GM10266 (cell line): ENCODE measurements at regions not wholly inside any gene's neighbourhood (a gene's known extent, or its start where the extent isn't known, plus 50 kb on each side); places are given as distances from the start of the nearest gene placed in this dataset.
"Not testable (repeated sequence)": the region's sequence is repeated elsewhere in the genome, so short reads cannot be mapped to it uniquely, and the experiment has no call there.

ENCODE experiments used
- DNase-seq: peaks from one replicate; pipeline ENCODE4 v3.0.0; 2012; ENCODE audit errors: extremely low spot score
- CTCF ChIP-seq: IDR thresholded peaks from 2 replicates; pipeline ENCODE4 v1.5.1; 2012; ENCODE audit warnings: mild to moderate bottlenecking, low read depth; ENCODE audit not compliant: control insufficient read depth, insufficient read depth; ENCODE audit errors: missing control alignments

DNA sequence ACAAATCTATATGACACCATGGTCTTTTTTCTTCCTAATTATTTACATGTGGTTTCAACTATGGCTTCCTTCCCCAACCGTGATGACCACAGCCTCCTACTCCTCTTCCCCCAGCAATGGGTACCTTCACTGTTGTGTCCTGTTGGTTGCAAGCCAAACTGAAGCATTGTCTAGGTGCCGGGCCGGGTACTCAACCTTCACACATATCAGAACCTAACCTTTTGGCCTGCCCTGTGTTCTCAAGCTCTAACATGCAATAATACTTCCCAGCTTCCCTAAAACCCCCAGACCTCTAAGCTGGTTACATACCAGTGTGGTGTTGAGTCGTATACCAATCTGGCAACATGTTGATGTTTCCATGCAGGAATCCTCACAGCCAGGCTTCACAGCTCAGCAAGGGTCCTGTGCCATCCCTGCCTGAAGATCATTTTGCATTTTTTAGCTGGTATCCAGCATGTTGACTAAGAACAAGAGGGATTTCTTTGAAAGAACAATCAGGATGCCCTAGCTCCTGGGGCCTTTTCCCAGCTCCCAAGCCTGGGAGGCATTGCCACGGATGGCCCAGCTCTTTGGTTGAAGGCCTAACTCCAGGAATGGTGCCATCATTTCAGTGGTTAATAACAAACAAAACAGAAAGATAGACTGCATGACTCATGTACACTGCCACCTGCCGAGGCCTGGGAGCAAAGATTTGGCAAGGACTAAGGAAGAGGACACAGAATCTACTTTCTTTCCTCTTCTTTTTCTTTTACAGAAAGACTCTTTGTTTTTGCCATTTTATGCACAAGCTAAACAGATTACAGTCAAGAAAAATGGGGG lies 373.7 kb upstream of the SALL1 start:
- TF ChIP-seq CTCF: no peak
- DNase-seq: no peak

GRCh38 chr16:51524070-51524469 lies 373.0 kb upstream of the SALL1 start:
- TF ChIP-seq CTCF: no peak
- no peak for DNase-seq

GRCh38 chr16:51523400-51523799 lies 372.3 kb upstream of the SALL1 start:
- DNase-seq: no peak
- no peak for TF ChIP-seq CTCF

GRCh38 chr16:51522902-51523301 lies 371.8 kb upstream of the SALL1 start:
- TF ChIP-seq CTCF: no peak
- no peak for DNase-seq

DNA sequence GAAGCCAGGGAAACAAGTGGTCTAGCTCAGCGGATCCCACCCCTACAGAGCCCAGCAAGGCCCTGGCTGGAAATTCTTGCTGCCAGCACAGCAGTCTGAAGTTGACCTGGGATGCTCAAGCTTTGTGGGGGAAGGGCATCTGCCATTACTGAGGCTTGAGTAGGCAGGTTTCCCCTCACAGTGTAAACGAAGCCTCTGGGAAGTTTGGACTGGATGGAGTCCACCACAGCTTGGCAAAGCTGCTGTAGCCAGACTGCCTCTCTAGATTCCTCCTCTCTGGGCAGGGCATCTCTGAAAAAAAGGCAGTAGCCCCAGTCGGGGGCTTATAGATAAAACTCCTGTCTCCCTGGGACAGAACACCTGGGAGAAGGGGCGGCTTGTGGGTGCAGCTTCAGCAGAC lies 365.9 kb upstream of the SALL1 start:
- not testable (repeated sequence) for DNase-seq

- no peak for DNase-seq
- no peak for TF ChIP-seq CTCF
These were observed 359.3 kb upstream of the SALL1 start for GRCh38 chr16:51510416-51510815.

DNA sequence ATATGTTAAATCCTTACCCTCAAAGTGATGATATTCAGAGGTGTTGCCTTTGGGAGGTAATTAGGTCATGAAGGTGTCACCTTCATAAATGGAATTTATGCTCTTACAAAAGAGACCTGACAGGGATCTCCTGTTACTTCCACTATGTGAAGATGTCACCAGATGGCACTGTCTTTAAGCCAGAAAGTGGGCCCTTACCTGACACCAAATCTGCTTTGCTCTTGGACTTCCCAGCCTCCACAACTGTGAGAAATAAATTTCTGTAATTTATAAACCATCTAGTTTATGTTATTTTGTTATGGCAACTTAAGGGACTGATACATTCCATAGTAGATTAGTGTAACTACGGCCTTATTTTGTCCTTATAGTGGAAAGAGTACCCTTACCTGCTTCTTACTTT lies 358.3 kb upstream of the SALL1 start:
- TF ChIP-seq CTCF: no peak
- DNase-seq: no peak
